ENCODE measurements at regions not wholly inside any gene's neighbourhood (a gene's known extent, or its start where the extent isn't known, plus 50 kb on each side); places are given as distances from the start of the nearest gene placed in this dataset.

GRCh38 chr10:36002445-36002844 is 360.3 kb upstream of the FZD8 start:
- TF ChIP-seq CTCF (IDR thresholded peaks at IDR 0.05; ENCODE audit: low read length): no peak
- no peak for TF ChIP-seq EZH2phosphoT487 (IDR thresholded peaks at IDR 0.05; ENCODE audit: low read length)

All from MM.1S (cell line).